ENCODE measurements at regions not wholly inside any gene's neighbourhood (a gene's known extent, or its start where the extent isn't known, plus 50 kb on each side); places are given as distances from the start of the nearest gene placed in this dataset.

DNA sequence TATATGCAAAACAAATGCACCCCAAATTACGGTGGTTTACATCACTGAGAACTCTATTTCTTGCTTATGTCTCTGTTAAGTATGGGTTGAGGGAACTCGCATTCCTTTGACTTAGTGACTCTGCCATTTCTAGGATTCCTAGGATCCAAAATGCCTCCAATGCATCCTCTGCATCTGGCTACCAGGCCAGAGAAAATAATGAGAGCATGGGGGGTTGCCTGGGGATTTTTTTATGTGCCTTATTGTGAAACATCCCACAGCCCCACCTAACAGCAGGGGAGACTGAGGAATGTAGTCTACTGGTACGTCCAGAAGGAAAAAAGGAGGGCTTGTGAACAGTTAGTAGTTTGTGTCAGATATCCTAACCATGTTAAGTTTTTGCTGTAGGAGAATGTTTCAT lies 466.0 kb upstream of the ARRDC3 start:
- DNase-seq (ENCODE audit: low spot score): no peak
- TF ChIP-seq, protein P1, sequence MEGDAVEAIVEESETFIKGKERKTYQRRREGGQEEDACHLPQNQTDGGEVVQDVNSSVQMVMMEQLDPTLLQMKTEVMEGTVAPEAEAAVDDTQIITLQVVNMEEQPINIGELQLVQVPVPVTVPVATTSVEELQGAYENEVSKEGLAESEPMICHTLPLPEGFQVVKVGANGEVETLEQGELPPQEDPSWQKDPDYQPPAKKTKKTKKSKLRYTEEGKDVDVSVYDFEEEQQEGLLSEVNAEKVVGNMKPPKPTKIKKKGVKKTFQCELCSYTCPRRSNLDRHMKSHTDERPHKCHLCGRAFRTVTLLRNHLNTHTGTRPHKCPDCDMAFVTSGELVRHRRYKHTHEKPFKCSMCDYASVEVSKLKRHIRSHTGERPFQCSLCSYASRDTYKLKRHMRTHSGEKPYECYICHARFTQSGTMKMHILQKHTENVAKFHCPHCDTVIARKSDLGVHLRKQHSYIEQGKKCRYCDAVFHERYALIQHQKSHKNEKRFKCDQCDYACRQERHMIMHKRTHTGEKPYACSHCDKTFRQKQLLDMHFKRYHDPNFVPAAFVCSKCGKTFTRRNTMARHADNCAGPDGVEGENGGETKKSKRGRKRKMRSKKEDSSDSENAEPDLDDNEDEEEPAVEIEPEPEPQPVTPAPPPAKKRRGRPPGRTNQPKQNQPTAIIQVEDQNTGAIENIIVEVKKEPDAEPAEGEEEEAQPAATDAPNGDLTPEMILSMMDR (IDR thresholded peaks at IDR 0.05; ENCODE audit: extremely low read depth, missing control alignments): no peak

DNA sequence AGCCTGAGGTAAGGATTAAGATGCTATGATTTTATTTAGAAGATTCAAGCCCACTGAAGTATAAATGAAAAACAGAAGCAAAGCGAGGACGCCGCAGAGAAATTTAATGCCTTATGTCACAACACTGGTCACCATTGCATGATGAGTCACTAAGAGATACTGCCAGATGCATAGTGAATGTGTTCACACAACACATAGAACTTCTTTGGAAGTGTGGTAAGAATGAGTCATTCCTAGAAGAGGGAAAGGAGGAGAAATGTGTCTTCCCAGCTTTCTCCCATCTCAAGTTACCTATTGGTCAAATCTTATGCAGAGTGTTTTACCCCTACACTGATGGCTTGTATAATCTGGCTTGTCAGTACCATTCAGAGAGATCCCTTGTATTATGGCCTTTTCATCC lies 465.3 kb upstream of the ARRDC3 start:
- DNase-seq (ENCODE audit: low spot score): no peak
- TF ChIP-seq, protein P1 (IDR thresholded peaks at IDR 0.05; ENCODE audit: extremely low read depth, missing control alignments): no peak

DNA sequence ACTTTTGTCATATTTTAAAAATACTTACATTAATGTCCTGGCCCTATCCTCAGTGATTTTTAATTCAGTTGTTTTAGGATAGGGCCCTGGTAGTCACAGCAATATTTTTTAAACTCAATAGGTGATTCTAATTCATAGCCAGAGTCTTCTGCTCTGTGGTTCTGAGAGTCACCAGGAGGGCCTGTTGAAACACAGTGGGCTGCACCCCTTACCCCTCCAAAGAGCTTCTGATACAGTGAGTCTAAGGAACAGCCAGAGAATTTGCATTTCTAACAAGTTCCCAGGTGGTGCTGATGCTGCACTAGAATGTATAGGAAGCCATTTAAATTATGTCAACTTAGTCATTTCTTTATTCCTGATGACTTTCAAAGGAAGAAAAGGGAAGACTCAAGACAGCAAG lies 458.3 kb upstream of the ARRDC3 start:
- TF ChIP-seq, protein P1 (IDR thresholded peaks at IDR 0.05; ENCODE audit: extremely low read depth, missing control alignments): no peak
- no peak for DNase-seq (ENCODE audit: low spot score)

DNA sequence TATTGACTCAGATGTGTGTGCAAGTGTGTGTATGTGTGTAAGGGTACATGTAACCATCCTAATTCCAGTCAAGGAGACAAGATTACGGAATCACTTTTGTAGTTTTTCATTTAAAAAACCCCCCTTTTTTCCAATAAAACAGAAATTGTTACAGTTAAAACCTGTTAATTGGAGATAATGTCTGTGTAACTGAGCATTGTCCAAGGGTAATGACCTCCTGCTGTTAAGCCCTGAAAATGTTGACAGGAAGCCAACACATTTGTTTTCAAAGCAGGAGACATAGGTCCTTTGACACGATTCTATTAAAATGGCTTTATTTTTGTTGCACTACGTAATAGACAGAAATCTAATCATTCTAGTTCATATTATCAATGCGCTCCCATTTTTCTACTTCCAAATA lies 457.3 kb upstream of the ARRDC3 start:
- TF ChIP-seq, protein P1 (IDR thresholded peaks at IDR 0.05; ENCODE audit: extremely low read depth, missing control alignments): no peak
- no peak for DNase-seq (ENCODE audit: low spot score)

DNA sequence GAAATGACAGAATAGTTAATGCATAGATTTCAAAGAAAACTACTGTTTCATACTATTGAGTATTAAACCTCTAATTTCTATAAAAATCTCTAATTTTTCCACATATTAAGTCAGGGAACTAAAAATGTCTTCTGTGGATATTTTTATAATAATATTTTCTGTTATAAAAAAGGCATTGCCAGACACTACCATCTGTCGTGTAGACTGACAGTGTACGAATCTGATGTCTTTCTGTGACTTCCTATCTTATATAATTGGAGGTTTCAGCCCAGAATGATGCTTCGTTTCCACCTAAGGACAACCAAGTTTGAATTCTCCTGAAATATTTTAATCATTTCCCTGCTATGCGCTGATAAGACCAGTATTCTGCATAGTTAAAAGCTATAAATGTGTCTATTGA lies 456.6 kb upstream of the ARRDC3 start:
- DNase-seq (ENCODE audit: low spot score): no peak
- TF ChIP-seq, protein P1 (IDR thresholded peaks at IDR 0.05; ENCODE audit: extremely low read depth, missing control alignments): no peak

DNA sequence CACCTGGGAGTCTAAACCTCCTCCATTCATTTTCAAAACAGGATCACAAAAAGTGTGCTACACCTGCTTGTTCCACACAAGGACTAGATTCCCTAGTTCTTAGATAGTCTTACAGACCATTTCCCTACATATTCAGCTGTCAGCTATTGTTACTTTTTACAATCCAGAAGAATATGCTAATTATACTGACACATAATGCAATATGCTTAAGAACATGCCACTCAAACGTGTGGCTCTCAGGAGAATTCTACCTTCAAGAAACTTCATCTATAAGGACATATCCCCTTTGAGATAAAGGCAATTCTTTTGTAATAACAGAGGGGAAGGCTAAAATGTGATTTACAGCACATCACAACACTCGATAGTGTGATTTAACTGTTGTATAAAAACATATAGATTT lies 456.1 kb upstream of the ARRDC3 start:
- TF ChIP-seq, protein P1 (IDR thresholded peaks at IDR 0.05; ENCODE audit: extremely low read depth, missing control alignments): no peak
- DNase-seq (ENCODE audit: low spot score): no peak

DNA sequence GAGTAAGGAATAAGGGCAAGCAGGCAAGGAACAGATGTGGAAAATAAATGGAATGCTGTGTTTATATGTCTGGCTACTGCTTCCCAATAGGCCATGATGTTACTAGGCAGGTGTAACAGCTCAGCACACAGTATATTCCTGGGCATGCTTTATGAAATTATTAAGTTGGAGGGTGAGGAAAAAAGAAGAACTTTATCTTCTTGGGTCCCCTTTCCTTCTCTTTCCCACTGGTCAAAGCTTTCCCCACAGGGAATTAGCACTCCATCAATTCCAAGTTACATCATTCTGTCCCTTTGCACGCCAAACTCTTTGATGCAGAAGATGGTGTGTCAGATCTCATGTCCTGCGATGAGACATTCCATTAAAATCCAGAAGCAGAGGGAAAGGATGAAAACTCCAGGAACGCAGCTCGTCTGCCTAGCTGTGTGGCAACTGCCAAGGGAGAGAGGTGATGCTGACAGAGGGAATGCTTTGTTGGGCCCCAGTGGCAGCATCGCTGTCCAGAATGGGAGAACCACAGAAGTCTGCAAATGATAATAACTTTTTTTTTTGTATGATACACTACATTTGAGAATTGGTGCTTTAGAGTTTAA lies 447.3 kb upstream of the ARRDC3 start:
- no peak for DNase-seq (ENCODE audit: low spot score)
- TF ChIP-seq, protein P1 (IDR thresholded peaks at IDR 0.05; ENCODE audit: extremely low read depth, missing control alignments): no peak

Measured in GM20000 (cell line).